Heart left ventricle (tissue), 16 donors: ENCODE measurements at regions not wholly inside any gene's neighbourhood (a gene's known extent, or its start where the extent isn't known, plus 50 kb on each side); places are given as distances from the start of the nearest gene placed in this dataset.

Experiments
- ATAC-seq, 4 donors: fragments of 200-7000 bp; cut with Tn5 transposase; one replicate each; pipeline ENCODE4 v1.9.1; 2020 to 2022; ENCODE audit warnings: moderate library complexity in 4 of 4, mild to moderate bottlenecking in 3 of 4, moderate number of reproducible peaks in 1 of 4
- DNase-seq, 5 donors: peaks; one replicate each; pipeline ENCODE4 v3.0.0-alpha.2; 2020
- H3K27ac ChIP-seq, 12 donors: fragments of 200-600 bp; sonication (generic) in 4 of 12; one replicate each; pipeline versions ENCODE4 v1.5.0 to v1.8.0; 2016 to 2022; ENCODE audit warnings: mild to moderate bottlenecking in 2 of 12
- H3K27me3 ChIP-seq, 9 donors: fragments of 200-600 bp; sonication (generic) in 2 of 9; one replicate each; pipeline versions ENCODE4 v1.5.1 to v1.8.0; 2016 to 2022; ENCODE audit warnings: mild to moderate bottlenecking in 3 of 9
- H3K36me3 ChIP-seq, 9 donors: fragments of 200-600 bp; sonication (generic) in 2 of 9; one replicate each; pipeline versions ENCODE4 v1.5.0 to v1.8.0; 2018 to 2022; ENCODE audit warnings: mild to moderate bottlenecking in 2 of 9
- H3K4me1 ChIP-seq, 12 donors: fragments of 200-600 bp; sonication (generic) in 4 of 12; one replicate each; pipeline versions ENCODE4 v1.5.0 to v1.8.0; 2016 to 2022; ENCODE audit warnings: mild to moderate bottlenecking in 3 of 12
- H3K4me3 ChIP-seq, 12 donors: fragments of 200-600 bp; sonication (generic) in 4 of 12; one replicate each; pipeline versions ENCODE4 v1.5.0 to v1.8.0; 2017 to 2022; ENCODE audit warnings: mild to moderate bottlenecking in 9 of 12, moderate library complexity in 4 of 12
- H3K9me3 ChIP-seq, 12 donors: fragments of 200-600 bp; sonication (generic) in 4 of 12; one replicate each; pipeline versions ENCODE4 v1.5.0 to v1.8.0; 2016 to 2022; ENCODE audit warnings: mild to moderate bottlenecking in 1 of 12
- CTCF ChIP-seq, 12 donors: fragments of 200-600 bp; sonication (generic) in 4 of 12; IDR thresholded peaks; one replicate each; pipeline versions ENCODE4 v1.5.0 to v1.8.0; 2018 to 2022; ENCODE audit warnings: antibody characterized with exemption in 12 of 12, mild to moderate bottlenecking in 5 of 12
- POLR2A ChIP-seq, 2 donors: fragments of 450-650 bp; IDR thresholded peaks; one replicate each; pipeline ENCODE4 v1.6.1; 2017; ENCODE audit warnings: antibody characterized with exemption in 2 of 2, mild to moderate bottlenecking in 2 of 2, moderate library complexity in 2 of 2
- WGBS, 4 donors: extraction: QIAGEN DNeasy Blood & Tissue Kit in 2 of 4; methylation state at CpG; one replicate each; pipeline versions ENCODE4 v1.1.5 to v1.1.7; 2013 to 2018; 5-methylcytosine and 5-hydroxymethylcytosine counted together
- intact Hi-C, 10 donors: fragments of 100-400 bp; cut with DNase I; formaldehyde crosslinking; loops; one replicate each; pipeline versions ENCODE4 v1.11.1 to v1.14.2; 2022
- donor health status: ischemic (EF 13 %, LVEDD 7.1; RV severe dilation, severe dysfunction).
- donor health status: healthy with polysubstance abuse.
- donor health status: DM: no; HTN: yes; CAD: no.
- donor health status: DM: no; HTN: no; CAD: no.
- donor health status: ischemic (EF 25% LVEDD 6.9; RV normal size, moderate dysfunction).
- donor health status: ischemic (EF 25% LVEDD 5.7; RV mildly dilated, moderate dysfunction).
- donor health status: healthy.
- donor health status: DM: yes; HTN: yes; CAD: no.
- donor health status: ischemic (EF 35%, LVEDD 5.7; RV mildly dilated, moderate dysfunction).
- donor health status: nonischemic (EF 11% LVEDD 7.7; RV severe dilation, severe dysfunction).
- donor health status: DM: yes; HTN: yes; CAD: no.
- donor health status: PGD.
- donor health status: ischemic (EF 29% LVEDD 5.4; RV normal size, mild dysfunction).
- donor health status: nonischemic (EF 23%, LVEDD 6.1; RV moderate dilation, normal function).

- H3K27me3 ChIP-seq = no peaks in the 10 kb centered on the region
- H3K9me3 ChIP-seq = peaks cover 0 to 68% (median 29%) of the 10 kb centered on the region in 12 donors
- DNase-seq (no peak), ATAC-seq (no peak)
- no peak overlapping the region for H3K4me3 ChIP-seq
- intact Hi-C loops = no loop called here
- no peaks in the 10 kb centered on the region for H3K36me3 ChIP-seq
- H3K4me1 ChIP-seq = no peaks in the 10 kb centered on the region
- H3K27ac ChIP-seq = no peak overlapping the region
- TF ChIP-seq POLR2A (IDR thresholded peaks at IDR 0.05) (no peak), CTCF (IDR thresholded peaks at IDR 0.05) (no peak)
Observed at GRCh38 chr5:159385536-159385935, 55.2 kb upstream of the IL12B start.

DNA sequence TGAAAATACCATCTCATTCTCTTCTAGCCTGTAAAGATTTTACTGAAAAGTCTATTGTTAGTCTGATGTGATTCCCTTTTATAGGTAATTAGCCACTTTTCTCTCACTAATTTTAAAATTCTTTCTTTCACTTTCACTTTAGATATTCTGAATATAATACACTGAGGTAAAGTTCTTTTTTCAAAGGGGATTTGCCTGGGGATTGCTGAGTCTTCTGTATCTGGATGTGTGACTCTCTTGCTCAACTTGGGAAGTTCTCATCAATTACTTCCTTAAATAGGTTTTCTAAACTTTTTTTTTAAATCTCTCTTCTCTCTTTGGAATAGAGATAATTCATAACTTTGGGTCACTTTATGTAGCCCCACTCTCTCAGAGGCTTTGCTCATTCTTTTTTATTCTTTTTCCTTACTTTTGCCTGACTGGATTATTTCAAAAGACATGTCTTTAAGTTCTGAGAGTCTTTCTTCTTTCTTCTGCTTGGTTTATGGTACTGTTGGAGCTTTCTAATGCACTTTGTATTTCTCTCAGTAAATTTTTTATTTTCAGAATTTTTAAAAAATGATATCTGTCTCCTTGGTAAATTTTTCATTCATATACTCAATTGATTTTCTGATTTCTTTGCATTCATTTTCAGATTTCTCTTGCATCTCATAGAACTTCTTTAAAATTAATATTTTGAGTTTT lies 55.9 kb upstream of the IL12B start:
- TF ChIP-seq CTCF (IDR thresholded peaks at IDR 0.05) = no peak
- TF ChIP-seq POLR2A (IDR thresholded peaks at IDR 0.05) = no peak
- DNase-seq (no peak), ATAC-seq (no peak)
- no peaks in the 10 kb centered on the region for H3K4me1 ChIP-seq
- intact Hi-C loops = no loop called here
- H3K9me3 ChIP-seq = peaks cover 0 to 64% (median 28%) of the 10 kb centered on the region in 12 donors
- no peak overlapping the region for H3K27ac ChIP-seq
- no peak overlapping the region for H3K4me3 ChIP-seq
- H3K36me3 ChIP-seq = no peaks in the 10 kb centered on the region
- no peaks in the 10 kb centered on the region for H3K27me3 ChIP-seq

DNA sequence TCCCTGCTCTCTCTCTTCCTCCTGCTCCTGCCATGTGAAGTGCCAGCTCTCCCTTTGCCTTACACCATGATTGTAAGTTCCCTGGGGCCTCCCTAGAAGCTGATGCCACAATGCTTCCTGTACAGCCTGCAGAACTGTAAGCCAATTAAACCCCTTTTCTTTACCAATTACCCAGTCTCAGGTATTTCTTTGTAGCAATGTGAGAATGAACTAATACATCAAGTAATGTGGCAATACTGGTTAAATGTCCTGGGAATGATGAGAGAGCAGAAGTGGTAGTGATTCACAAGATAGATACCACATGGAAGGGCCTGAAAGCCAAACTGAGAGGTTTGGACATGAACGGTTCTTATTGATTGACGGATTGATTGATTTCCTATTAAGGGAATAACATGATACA lies 62.6 kb upstream of the IL12B start:
- no peak overlapping the region for H3K4me3 ChIP-seq
- ATAC-seq = no peak
- H3K27ac ChIP-seq = no peak overlapping the region
- TF ChIP-seq CTCF (IDR thresholded peaks at IDR 0.05) = no peak
- TF ChIP-seq POLR2A (IDR thresholded peaks at IDR 0.05) = no peak
- DNase-seq = no peak
- peaks cover 0 to 16% (median 0%) of the 10 kb centered on the region in 12 donors for H3K9me3 ChIP-seq
- WGBS, 4 donors = 87 to 94% (median 89%) methylated on average over 2 of the region's 2 CpGs
- no peaks in the 10 kb centered on the region for H3K4me1 ChIP-seq
- peaks cover 0 to 8% (median 0%) of the 10 kb centered on the region in 9 donors for H3K27me3 ChIP-seq
- no peaks in the 10 kb centered on the region for H3K36me3 ChIP-seq
- intact Hi-C loops = no loop called here

- H3K27me3 ChIP-seq = peaks cover 0 to 8% (median 0%) of the 10 kb centered on the region in 9 donors
- no peak overlapping the region for H3K4me3 ChIP-seq
- H3K4me1 ChIP-seq = no peaks in the 10 kb centered on the region
- no peak for ATAC-seq
- no peak overlapping the region for H3K27ac ChIP-seq
- no peak for DNase-seq
- intact Hi-C loops = no loop called here
- H3K36me3 ChIP-seq = no peaks in the 10 kb centered on the region
- 34 to 45% (median 37%) methylated on average over 5 of the region's 5 CpGs for WGBS, 4 donors
- TF ChIP-seq POLR2A (IDR thresholded peaks at IDR 0.05) (no peak), CTCF (IDR thresholded peaks at IDR 0.05) (no peak)
- H3K9me3 ChIP-seq = peaks cover 0 to 7% (median 0%) of the 10 kb centered on the region in 12 donors
Observed at GRCh38 chr5:159393854-159394274, 63.6 kb upstream of the IL12B start.
